HG02943 (cell line): ENCODE measurements at regions not wholly inside any gene's neighbourhood (a gene's known extent, or its start where the extent isn't known, plus 50 kb on each side); places are given as distances from the start of the nearest gene placed in this dataset.

ENCODE experiments used
- ATAC-seq: cut with Tn5 transposase; IDR thresholded peaks from one replicate; pipeline ENCODE4 v1.9.1; 2021; ENCODE audit warnings: mild to moderate bottlenecking, low read depth, moderate library complexity; ENCODE audit not compliant: unreplicated experiment

GRCh38 chr15:38042707-38043445, 108.4 kb downstream of the TMCO5A start:
- no peak for ATAC-seq

GRCh38 chr15:38046257-38047051, 112.0 kb downstream of the TMCO5A start:
- no peak for ATAC-seq

GRCh38 chr15:38048001-38048455, 113.6 kb downstream of the TMCO5A start:
- peak; percentile 57 for ATAC-seq

DNA sequence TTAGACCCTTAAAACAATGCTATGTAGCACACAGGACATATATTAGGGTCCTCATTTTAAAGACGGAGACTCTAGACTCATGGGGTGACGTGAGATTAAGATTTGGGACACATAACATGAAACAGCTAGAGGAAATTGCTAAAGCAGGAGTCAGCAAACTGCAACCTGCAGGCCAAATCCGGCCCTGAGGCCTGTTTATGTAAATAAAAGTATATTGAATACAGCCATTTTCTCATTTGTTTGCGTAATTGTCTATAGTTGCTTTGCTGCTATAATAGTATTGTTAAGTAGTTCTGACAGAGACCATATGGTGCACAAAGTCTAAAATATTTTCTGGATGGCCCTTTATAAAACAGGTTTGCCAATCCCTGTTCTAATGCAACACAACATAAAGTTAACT, 115.5 kb downstream of the TMCO5A start:
- ATAC-seq: no peak

DNA sequence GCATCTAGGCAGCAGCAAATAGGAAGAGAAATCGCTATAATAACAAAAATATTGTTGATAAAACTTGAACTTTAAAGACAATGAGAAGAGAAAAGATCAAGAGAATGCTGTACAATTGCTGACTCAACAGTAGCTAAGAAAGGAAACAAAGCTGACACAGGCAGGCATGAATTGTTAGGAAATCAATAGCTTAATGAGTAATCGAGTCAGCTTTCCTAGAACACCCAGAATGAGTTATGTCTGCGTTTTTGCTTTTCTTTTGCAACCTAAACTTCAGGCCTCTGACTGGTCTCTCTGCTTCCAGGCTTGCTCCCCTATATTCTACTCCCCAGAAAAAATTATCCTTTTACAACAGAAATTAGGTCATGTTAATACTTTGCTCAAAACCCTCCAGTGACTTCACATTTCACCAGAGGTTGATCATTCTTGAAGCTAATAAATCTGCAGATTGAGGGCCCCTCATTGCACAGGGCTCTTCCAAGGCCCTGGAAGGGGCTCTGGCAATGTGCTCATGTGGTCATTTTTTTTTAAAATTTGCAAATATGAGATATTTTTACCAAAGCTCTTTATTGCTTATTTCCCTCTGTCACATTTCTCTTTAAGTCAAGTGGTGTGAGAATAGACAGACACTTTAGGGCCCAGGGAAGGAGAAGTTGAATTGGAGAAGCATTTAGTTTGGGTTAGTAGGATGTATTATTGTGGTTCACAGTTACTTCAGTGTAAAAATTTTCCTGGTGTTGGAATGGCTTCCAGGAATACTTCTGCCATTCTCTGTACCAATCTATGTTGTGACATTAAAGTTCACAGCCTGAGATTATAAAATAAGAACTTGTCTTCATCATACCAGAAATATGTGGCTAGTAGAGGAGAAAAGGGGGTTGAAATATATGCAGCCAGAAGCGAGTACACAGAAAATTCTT, 116.3 kb downstream of the TMCO5A start:
- no peak for ATAC-seq

- ATAC-seq: no peak
Measured at GRCh38 chr15:38053205-38053604, 118.8 kb downstream of the TMCO5A start.

GRCh38 chr15:38053776-38054175, 119.3 kb downstream of the TMCO5A start:
- no peak for ATAC-seq

GRCh38 chr15:38054488-38054887, 120.0 kb downstream of the TMCO5A start:
- ATAC-seq: no peak

GRCh38 chr15:38058596-38059075, 124.2 kb downstream of the TMCO5A start:
- no peak for ATAC-seq

DNA sequence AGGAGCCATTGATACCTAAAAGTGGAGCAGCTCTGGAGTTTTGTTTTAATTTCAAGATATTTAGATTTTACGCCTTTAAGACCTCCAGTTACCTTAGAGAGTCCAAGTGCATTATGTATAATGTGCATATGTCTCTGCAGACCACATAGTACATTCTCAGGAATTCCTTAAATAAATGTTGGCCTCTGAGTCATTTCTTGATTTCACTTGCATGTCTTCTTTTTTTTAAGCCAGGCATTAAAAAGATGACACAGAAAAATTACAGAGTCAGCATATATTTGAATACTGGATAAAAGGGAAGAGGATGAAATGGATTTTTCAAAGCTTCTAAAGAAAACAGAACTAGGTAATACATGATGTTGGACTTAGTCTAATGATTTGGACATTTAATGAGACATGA, 125.2 kb downstream of the TMCO5A start:
- no peak for ATAC-seq

DNA sequence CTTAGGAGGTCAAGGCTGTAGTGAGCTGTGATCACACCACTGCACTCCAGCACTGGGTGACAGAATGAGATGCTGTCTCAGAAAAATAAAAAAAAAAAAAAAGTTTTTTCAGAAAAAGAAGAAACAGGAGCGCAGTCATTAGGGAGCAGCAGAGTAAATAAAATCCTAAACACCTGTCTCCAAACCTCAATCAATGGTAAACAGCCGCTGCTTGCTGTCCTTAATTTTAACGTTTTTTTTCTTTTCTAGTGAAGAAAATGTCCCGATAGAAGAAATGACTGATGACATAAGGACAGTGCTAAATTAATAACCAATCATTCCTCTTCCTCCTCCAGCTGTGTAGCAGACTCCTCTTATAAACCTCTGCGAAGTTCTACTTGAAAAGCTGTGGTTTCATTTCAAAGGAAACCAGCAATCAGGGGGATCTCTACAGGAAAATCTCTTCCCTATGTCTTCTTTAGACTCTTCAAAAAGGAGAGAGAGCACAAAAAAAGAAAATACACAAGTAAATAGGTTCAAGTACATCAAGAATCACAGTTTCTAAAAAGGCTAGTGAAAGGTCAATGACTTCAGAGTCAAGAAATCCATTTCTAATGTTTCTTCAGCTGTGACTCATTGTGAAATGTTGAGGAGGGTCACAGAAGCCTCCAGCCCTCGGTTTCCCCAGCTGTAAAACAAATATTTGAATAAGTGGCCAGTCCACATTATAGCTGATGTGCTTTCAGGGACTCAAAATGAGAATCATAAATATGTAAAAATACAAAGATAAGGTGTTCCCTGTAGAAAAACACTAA, 127.6 kb downstream of the TMCO5A start:
- ATAC-seq: no peak

- ATAC-seq: no peak
Measured at GRCh38 chr15:38062696-38063095, 128.3 kb downstream of the TMCO5A start.

GRCh38 chr15:38065721-38066345, 131.4 kb downstream of the TMCO5A start:
- no peak for ATAC-seq

DNA sequence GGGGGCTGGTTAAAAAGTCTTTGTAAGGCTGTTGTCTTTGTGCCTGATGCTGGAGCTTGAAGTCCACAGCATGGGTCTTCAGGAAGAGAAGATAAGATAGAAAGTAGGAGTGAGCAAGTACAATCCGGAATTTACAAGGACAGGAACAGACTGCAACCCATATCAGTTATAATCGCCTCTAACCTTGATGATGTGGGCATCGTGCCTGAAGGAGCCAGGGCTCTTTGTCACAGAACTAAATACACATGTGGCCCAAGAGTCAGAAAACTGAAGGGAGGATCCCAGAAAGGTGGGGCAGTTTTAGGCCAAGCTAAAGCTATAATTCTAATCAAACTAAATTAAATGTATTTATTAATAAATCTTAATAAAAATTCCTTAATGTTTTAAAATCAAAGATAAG, 132.2 kb downstream of the TMCO5A start:
- no peak for ATAC-seq

- ATAC-seq: peak; percentile 68
Measured at GRCh38 chr15:38068626-38069391, 134.4 kb downstream of the TMCO5A start.

DNA sequence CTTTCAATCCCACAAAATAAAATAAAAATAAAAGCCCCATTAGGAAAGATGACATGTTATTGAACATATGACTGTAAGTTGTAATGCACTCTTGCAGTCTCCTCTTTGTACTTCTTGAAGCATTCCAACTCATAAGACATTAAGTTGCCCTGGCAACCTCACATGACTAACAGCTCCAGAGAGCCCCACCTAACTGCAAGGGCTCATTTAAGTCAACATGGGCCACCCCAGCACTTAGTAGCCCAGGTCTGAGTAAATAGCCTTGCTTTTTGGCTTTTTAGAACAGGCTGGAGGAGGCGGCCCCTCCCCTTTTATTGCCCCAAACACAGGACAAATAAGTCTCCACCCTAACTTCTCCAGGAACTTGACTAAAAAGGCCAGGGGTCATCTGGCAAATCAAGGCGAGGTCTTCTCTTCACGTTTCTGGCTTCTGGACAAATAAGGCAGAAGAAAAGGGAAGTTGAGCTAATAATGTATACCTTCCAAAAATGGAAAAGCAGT, 135.1 kb downstream of the TMCO5A start:
- ATAC-seq: no peak

DNA sequence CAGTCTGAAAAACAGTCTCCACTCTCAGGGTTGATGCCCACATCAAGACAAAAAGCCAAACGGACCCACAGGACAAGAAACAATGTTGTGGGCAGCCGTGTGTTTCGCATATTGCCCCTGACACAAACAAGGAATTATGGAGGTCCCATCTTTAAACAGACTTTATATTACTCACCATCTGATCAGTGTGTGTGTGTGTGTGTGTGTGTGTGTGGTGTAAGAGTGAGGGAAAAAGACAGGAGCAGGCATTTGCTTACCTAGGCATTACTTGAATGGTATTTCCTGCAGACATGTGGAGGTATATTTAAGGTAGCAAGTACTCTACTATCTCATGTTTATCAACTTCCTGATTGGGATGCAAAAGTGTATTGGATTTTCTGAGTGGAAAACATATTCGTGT, 136.3 kb downstream of the TMCO5A start:
- ATAC-seq: no peak

DNA sequence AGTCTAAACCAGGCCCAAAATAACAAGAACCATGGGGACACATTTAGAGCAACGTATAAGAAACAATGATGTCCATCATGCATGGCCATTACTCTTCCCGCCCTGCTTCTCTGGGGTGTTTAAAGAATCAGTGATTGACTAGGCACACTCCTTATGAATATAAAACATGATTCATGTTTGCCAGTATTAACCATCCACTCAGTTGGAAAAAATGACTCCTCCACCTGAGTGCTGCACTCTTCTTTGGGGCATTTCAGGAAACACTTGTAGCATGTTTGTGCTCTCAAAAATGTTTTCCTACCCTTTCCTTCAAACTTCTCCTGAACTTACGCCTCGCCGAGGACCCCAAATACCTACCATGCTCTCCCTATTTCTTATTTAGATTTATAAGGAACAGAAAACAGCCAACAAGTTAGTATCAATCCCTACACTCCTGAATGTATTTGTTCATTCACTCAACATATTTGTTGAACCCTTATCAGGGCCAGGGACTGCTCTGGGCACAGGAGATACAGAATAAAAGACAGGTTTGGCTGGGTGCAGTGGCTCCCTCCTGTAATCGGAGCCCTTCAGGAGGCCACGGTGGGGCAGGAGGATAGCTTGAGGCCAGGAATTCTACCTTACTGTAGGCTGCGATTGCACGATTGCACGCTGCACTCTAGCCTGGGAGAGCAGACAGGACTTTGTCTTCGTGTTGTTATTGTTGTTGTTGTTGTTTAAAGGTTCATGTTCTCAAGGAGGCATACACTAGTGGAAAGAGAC, 137.0 kb downstream of the TMCO5A start:
- no peak for ATAC-seq
